Right lobe of liver (tissue), 6 donors: ENCODE measurements at regions not wholly inside any gene's neighbourhood (a gene's known extent, or its start where the extent isn't known, plus 50 kb on each side); places are given as distances from the start of the nearest gene placed in this dataset.
"Not testable (repeated sequence)": the region's sequence is repeated elsewhere in the genome, so short reads cannot be mapped to it uniquely, and the experiment has no call there.

Experiments
- ATAC-seq, 4 donors: fragments of 200-7000 bp; cut with Tn5 transposase; one replicate each; pipeline ENCODE4 v1.9.1; 2020; ENCODE audit warnings: mild to moderate bottlenecking in 4 of 4, moderate library complexity in 4 of 4
- DNase-seq, 3 donors: peaks; one replicate each; pipeline ENCODE4 v3.0.0-alpha.2; 2020
- H3K27ac ChIP-seq, 3 donors: fragments of 200-600 bp; one replicate each; pipeline ENCODE4 v1.8.0; 2022
- H3K27me3 ChIP-seq, 2 donors: fragments of 200-600 bp; one replicate each; pipeline ENCODE4 v1.8.0; 2022
- H3K36me3 ChIP-seq, 4 donors: fragments of 200-600 bp; sonication (generic) in 1 of 4; one replicate each; pipeline versions ENCODE4 v1.5.1 to v1.8.0; 2017 to 2022; ENCODE audit warnings: control low read depth in 1 of 4
- H3K4me1 ChIP-seq, 4 donors: fragments of 200-600 bp; sonication (generic) in 1 of 4; one replicate each; pipeline versions ENCODE4 v1.5.1 to v1.8.0; 2017 to 2022; ENCODE audit warnings: control low read depth in 1 of 4
- H3K4me3 ChIP-seq, 3 donors: fragments of 200-600 bp; one replicate each; pipeline ENCODE4 v1.8.0; 2022
- H3K9me3 ChIP-seq, 4 donors: fragments of 200-600 bp; sonication (generic) in 1 of 4; one replicate each; pipeline versions ENCODE4 v1.5.1 to v1.8.0; 2017 to 2022; ENCODE audit warnings: control low read depth in 1 of 4
- CTCF ChIP-seq, 4 donors: fragments of 200-600 bp in 3 of 4; fragments of 450-650 bp in 1 of 4; IDR thresholded peaks; one replicate each; pipeline versions ENCODE4 v1.5.1 to v1.8.0; 2016 to 2022; ENCODE audit warnings: antibody characterized with exemption in 4 of 4, mild to moderate bottlenecking in 2 of 4
- POLR2A ChIP-seq: fragments of 450-650 bp; IDR thresholded peaks from one replicate; pipeline ENCODE4 v1.6.1; 2017; ENCODE audit warnings: antibody characterized with exemption, mild to moderate bottlenecking
- WGBS: methylation state at CpG from one replicate; pipeline ENCODE4 v1.1.6; 2018; ENCODE audit warnings: low coverage, low lambda C conversion rate; ENCODE audit not compliant: insufficient coverage; ENCODE audit errors: missing lambda C conversion rate; 5-methylcytosine and 5-hydroxymethylcytosine counted together
- intact Hi-C, 2 donors: fragments of 100-400 bp; cut with DNase I; formaldehyde crosslinking; loops; one replicate each; pipeline versions ENCODE4 v1.11.2 to v1.14.1; 2022
- donor health status: DM: no; HTN: yes; CAD: no.
- donor health status: DM: no; HTN: no; CAD: no.
- donor health status: DM: no; HTN: no; CAD: no.
- donor health status: DM: no; HTN: yes; CAD: no.
- donor health status: DM: no; HTN: yes; CAD: no.

GRCh38 chr6:77273929-77274328 is 189.4 kb downstream of the HTR1B start:
- Histone ChIP-seq H3K27me3 (no peaks in the 10 kb centered on the region), H3K27ac (no peak overlapping the region), H3K4me3 (no peak overlapping the region), H3K36me3 (no peaks in the 10 kb centered on the region), H3K9me3 (no peaks in the 10 kb centered on the region), H3K4me1 (no peaks in the 10 kb centered on the region)
- ATAC-seq: no peak
- intact Hi-C loops: no loop called here
- 41% methylated on average over 2 of the region's 2 CpGs for WGBS
- TF ChIP-seq POLR2A: no peak
- TF ChIP-seq CTCF (IDR thresholded peaks at IDR 0.05): no peak
- no peak for DNase-seq

GRCh38 chr6:77264970-77265369 is 198.3 kb downstream of the HTR1B start:
- Histone ChIP-seq H3K4me1 (no peaks in the 10 kb centered on the region), H3K4me3 (no peak overlapping the region), H3K9me3 (no peaks in the 10 kb centered on the region), H3K27me3 (no peaks in the 10 kb centered on the region), H3K27ac (no peak overlapping the region), H3K36me3 (no peaks in the 10 kb centered on the region)
- ATAC-seq (no peak), DNase-seq (no peak)
- no peak for TF ChIP-seq CTCF (IDR thresholded peaks at IDR 0.05)
- no peak for TF ChIP-seq POLR2A
- intact Hi-C loops: no loop called here
- 49% methylated on average over 3 of the region's 6 CpGs for WGBS

DNA sequence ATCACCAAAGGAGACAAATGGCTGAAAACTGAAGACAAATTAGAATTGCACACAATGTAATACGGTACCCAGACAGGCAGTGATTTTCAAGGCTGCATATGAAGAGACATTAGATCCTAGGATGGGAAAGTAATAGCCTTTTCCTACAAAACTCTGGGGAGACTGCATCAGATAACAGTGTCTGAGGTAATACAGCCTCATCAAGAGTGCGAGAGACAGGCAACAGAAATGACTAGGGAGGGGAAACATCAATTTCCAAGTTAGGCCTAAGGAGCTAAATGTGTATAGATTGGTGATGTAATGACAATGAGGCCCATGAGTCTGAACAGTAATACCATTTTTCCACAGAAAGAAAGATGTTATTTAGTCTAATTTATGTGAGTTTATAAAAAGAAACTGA is 200.3 kb downstream of the HTR1B start:
- 72% methylated on average over 2 of the region's 2 CpGs for WGBS

DNA sequence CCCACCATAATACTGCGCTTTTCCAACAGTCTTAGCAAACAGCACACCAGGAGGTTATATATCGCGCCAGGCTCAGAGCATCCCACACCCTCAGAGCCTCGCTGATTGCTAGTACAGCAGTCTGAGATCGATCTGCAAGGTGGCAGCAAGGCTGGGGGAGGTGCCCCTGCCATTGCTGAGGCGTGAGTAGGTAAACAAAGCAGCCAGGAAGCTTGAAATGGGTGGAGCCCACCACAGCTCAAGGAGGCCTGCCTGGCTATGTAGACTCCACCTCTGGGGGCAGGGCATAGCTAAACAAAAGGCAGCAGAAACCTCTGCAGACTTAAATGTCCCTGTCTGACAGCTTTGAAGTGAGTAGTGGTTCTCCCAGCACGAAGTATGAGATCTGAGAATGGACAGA is 211.5 kb downstream of the HTR1B start:
- H3K4me3 ChIP-seq, H3K4me1 ChIP-seq, H3K27me3 ChIP-seq, H3K27ac ChIP-seq, ATAC-seq, H3K36me3 ChIP-seq, H3K9me3 ChIP-seq, DNase-seq, intact Hi-C loops: not testable (repeated sequence)
- WGBS: 20% methylated on average over 1 of the region's 7 CpGs

More for the DNA sequence above, 200.3 kb downstream of the HTR1B start:
- intact Hi-C loops: no loop called here
- Histone ChIP-seq H3K9me3 (no peaks in the 10 kb centered on the region), H3K36me3 (no peaks in the 10 kb centered on the region), H3K4me1 (no peaks in the 10 kb centered on the region), H3K27ac (no peak overlapping the region), H3K27me3 (no peaks in the 10 kb centered on the region), H3K4me3 (no peak overlapping the region)
- TF ChIP-seq POLR2A: no peak
- no peak for TF ChIP-seq CTCF (IDR thresholded peaks at IDR 0.05)
- DNase-seq (no peak), ATAC-seq (no peak)

DNA sequence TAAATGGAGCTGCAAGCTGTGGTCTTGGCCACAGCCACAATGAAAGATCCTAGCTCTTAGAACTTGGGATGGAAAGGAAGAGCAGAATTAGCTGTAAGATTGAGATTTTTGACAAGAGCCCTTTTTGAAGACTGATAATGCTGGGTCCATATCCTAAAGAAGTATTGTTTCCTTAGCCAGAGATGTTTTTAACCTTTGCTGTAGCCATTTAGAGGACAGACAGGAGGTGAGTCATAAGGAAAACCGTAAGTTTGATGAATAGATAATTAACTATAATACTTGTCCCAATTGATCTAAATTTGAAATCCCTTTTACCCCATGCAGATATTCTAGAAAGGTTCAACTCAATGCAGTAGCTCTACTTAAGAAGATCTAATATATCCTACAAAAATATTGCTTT is 213.7 kb downstream of the HTR1B start:
- no peaks in the 10 kb centered on the region for H3K9me3 ChIP-seq
- ATAC-seq: no peak
- H3K36me3 ChIP-seq: no peaks in the 10 kb centered on the region
- TF ChIP-seq POLR2A (no peak), CTCF (IDR thresholded peaks at IDR 0.05) (no peak)
- WGBS: 41% methylated on average over 1 of the region's 1 CpG
- no peak overlapping the region for H3K27ac ChIP-seq
- no peaks in the 10 kb centered on the region for H3K27me3 ChIP-seq
- intact Hi-C loops: no loop called here
- no peak for DNase-seq
- no peaks in the 10 kb centered on the region for H3K4me1 ChIP-seq
- H3K4me3 ChIP-seq: no peak overlapping the region
